ENCODE measurements at regions not wholly inside any gene's neighbourhood (a gene's known extent, or its start where the extent isn't known, plus 50 kb on each side); places are given as distances from the start of the nearest gene placed in this dataset.

DNA sequence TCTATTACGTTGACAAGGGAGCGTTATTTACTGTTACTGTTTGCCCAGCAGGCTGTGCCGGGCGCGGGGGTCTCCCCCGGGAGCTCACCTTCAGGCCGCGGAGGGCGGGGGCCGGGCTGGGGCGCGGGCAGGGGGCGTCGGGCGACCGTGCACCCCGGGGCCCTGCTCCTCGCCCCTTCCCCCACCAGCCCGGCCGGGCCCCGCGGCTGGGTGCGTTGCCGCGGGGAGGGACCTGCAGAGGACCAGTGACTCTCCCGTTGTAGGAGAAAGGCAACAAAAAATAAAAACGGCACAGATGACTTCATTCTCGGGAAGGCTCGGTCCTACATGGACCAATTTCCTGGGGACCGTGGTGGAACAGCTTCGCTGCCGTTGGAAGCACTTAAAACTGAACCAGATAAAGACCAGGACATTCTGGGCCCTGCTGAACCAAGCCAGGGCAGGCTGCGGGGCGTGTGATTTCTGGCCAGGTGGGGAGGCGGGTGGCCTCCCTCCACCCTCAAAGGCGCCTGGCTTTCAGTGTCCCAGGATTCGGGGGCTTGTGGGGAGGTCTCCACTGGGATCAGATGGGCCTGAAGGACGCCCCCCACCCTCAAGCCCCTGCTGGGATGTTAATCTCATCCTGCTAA, 57.4 kb downstream of the IGLL1 start:
- DNase-seq = no peak

DNA sequence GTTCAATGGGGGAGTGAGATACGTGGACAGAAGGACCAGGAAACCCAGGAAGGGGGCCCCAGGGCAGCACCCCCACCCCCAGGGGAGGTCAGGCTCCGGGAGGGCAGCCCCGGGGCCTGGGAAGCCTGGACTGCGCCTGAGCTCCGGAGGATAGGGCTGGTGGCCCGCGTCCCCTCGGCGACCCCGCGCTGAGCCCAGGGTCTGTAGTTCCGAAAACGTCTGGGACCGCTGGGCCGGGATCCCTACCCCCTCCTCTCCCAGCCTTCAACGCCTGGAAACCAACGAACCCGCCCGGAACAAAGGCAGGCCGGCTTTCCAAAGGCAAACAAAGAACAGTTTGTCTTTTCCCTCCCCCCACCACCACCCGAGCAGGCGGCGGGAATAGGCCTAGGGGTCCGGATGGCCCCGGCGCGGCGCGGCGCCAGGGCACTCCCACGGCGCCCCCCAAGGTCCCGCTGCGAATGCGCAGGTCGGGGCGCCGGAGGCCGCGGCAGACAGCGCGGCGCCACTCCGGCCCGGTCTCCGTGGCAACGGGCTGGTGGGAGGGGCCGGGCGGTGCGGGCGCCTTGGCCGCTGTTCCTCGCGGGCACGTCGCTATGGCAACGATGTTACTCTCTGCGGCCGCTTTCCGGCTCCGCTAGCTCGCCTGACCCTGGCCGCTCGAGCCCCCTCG, 58.5 kb downstream of the IGLL1 start:
- peak; percentile 85 for DNase-seq

DNA sequence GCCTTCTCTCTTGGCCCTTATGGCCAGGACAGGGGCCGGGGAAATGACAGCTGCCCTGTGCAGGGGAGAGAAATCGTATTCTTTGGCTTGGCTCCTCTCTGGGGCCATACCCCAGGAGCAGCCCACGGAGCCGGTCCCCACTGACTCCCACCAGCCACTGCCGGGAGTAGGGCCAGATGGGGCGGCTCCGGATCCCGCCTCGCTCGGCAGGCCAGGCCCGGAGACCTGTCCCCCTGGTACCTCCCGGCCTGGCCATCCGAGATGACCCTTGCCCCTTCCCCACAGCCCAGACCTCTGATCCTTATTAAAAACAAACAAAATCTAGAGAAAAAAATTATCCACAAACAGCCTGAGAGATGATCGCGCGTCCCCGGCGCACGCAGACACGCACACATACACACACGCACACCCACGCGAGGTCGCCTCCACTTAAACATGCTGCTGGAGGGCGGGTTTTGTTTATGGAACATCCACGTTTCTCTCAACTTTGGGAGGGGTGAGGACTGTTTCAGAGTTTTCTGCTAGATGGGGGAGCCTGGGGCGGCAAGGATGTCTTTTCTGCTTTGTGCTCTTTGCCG, 59.1 kb downstream of the IGLL1 start:
- DNase-seq = peak; percentile 41

DNA sequence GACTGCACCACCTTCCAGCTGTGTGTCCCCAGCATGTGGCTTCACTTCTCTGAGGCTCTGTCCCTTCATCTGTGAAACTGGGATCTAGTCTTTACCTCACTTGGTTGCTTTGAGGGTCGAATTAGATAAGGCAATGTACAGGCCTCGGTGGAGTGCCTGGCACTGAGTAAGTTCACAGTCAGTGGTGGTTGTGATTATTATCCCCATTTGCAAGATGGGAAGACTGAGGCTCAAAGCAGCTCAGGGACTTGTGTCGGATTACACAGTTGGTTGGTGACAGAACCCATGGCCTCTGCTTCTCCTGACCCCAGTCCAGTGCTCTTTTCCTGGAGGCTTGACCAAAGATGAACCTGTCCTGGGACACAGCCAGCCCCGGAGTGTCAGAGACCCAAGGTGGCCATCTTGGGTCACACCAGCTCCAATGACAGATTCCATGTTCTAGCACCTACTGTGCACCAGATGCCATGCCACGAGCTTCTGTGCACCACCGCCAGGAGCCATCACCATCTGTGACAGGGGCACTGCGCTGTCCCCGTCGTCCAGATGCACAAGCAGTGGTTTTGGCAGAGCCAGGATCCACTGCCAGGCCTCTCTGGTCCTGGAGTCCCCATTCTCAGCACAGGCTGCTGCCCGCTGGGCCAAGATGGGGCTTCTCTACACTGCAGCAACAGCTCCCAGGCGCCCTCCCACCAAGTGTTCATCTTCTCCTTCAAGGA, 60.5 kb downstream of the IGLL1 start:
- DNase-seq = no peak

DNA sequence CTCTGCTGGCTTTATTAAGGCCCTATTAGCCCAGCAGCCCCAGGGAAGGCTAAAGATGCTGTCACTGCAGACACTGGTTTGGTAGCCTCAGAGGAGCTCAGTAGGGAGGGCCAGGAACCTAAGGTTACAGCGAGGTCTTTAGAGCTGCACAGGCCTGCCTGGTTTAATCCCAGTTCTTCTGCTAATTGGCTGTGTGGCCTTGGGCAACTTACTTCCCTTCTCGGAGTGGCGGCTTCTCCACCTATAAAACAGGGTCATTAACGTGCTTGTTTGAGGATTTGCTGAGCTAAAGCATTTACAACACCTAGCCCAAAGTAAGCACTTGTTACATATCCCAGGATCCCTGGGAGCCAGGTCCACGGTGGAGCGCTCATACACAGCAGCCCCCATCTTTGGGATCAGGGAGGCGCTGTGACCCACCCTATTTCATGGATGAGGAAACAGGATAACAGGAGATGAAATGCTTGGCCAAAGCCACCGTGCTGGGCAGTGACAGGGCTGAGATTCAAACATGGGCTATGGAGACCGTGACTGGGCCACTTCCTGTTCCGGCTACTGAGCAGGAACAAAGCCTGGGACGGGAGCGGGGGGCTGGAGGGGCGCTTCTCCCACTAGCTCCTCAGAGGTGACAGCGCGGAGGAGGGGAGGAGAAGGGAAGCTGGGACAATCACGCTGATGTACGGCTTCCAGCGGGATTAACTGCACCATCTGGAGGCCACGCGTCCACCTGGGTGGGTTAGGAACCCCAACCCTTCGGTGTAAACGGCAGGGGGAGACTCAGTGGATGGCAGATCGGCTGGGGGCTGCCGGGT, 61.5 kb downstream of the IGLL1 start:
- peak; percentile 65 for DNase-seq

DNA sequence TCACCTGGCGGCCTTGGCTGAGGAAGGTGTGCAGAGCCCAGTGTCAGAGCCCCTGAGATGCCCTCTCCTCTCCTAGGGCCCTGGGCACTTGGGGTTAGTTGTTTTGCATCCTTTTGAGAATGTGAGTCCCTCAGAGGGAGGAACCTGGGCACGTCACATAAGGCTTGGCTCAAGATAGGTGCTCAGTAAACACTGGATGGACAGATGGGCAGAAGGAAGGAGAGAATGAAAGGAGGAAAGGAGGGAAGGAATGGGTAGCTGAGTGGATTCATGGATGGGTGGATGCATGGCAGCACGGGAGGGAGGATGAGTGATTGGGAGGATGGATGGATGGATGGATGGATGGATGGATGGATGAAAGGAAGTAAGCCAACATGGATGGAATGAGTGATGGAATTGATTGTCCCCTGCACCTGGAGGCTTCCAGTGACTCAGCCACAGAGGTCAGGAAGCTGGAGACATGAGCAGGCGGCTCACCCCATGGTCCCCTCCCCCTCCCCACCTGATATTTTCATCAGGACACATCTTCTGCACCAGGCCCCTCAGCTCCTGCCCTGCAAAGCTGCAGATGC, 62.2 kb downstream of the IGLL1 start:
- DNase-seq = no peak

DNA sequence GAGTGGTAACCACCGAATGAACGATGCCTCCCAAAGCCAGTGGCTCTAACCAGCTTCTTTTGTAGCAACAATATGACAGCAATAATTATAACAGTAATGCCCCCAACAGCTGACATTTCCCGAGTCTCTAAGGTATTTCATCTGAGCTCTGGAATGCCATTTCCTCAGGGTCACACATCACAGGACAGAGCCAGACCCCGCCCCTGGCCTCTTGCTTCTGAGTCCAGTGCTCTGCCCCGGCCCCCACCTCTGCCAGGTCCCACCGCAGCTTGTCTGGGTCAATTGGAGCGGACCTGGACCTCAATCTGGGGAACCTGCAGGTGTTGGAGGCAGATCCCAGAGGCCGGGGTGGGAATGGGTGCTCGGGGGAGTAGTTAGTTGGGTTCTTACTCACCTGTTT, 63.8 kb downstream of the IGLL1 start:
- DNase-seq = no peak

DNA sequence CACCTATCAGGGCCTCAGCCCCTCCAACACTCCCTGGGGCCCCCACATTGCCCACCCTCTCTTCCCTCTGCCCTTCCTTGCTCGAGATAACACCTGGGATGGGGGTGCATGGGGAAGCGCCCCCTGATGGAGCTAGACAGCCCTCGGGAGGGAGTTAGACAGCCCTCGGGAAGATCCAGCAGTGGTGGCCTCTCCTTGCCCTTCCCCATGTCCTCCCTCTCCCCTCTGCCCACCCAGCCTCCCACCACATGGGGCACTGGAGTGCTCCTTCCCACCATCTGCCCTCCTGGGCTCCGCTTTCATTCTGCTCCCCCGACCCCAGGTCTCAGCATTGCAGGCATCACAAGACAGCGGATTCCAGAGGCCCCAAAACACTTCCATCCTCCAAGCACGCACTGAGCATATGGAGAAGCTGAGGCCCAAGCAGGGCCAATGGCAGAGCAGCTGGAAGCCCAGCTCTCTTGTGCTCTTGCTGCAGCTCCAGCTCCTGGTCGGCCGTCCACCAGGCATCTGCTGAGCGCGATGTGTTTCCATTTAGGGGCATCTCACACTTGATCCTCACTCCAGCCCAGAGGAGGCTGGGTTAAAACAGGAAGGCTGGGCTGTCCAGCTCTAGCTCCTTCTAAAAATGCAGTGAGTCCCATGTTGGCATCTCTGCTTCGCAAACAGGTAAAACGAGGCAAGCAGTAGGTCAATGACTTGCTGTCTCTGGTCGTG, 65.6 kb downstream of the IGLL1 start:
- DNase-seq = no peak

DNA sequence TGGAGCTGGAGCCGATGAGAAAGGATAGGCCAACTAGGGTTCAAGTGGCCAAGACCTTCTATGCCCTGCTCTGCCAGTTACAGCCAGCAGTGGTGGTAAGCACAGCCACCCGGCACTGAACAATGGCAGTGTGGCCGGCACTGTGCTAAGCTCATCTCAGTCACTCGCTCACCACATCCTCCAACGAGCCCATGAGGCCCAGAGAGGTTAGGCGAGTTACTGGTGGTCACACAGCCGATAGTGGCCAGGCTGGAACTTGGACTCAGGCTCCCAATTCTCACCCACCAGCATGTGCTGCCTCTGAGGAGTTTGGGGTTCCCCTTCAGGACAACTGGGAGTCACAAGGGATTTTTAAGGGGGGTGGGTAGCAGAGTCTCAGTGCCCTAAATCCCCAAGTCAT, 66.4 kb downstream of the IGLL1 start:
- no peak for DNase-seq

DNA sequence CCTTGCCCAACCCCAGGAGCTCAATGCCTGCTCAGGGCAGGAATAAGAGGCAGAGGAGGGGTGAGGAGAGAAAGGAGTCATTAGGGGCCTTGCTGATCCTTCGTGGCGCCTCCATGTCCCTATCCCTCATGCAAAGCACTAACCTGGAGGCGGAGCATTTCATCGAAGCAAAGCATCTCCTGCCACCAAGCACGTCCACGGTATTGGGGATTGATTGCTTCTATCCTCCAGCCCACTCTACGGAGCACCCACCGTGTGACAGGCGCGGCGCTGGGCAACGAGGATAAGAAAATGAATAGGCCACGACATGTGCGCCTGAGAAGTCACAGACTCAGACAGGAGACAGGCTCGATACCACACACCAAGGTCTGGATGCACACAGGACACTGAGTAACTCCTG, 67.0 kb downstream of the IGLL1 start:
- DNase-seq = no peak

DNA sequence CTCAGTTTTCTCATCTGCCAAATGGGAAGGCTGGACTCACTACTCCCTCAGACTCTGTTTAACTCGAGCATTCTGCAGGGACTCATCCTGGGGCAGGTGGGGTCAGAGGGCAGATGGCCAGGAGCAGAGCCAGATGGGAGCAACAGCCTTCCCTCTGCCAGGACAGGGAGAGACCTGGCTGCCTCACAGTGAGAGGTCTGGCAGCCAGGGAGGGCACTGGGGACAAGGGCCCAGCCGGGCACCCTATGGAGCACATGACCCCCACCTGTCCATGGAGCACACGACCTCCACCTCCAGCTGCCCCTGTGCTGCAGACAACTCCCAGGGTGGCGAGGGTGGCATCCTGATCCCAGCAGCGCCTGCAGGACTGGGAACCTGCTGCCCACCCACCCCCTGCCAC, 67.4 kb downstream of the IGLL1 start:
- DNase-seq = no peak

DNA sequence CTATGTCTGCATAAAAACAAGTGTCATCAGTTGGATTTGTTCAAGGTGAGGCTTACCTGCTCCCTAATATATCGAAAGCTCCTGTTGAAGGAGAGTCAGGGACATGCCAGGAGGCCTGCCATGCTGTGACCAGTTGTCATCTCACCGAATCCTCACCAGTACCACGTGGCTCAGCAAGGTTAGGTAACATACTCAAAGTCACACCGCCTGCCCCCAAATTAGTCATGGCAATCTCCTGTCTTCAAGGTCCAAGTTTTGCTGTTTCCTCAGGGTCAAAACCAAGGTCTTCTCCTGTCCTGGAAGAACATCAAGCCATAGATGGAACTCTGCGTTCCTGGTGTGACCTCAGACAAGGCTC, 67.8 kb downstream of the IGLL1 start:
- no peak for DNase-seq

DNA sequence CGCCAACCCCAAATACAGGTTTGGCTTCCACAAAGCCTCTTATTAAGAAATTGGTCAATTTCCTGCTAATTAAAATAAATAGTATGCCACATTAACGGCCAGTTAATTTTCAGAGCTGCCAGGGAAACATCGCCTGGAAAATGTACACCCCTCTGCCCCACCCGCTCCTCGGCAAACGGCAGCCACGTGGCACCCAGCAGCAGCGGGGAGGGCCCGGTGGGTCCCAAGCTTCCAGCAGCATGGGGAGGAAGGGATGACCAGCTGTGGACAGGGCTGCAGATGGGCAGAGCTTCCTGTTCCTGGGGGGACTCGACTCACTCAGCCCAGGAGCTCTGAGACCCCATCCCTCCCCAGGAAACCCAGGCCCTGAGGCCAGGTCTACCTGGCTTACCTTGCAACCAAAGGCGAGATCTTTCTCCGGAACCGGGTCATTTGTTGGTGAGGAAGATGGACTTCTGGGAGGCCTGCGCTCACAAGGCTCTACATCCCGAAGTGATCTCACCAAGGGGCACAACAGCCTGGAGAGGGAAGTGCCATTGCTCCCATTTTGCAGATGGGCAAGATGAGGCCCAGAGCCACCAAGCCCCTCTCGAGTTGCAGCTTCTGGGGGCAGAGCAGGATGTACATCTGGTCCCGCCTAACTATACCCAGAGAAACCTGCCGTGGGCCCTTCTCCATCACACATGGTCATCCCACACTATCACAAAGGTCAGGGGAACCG, 68.3 kb downstream of the IGLL1 start:
- no peak for DNase-seq

DNA sequence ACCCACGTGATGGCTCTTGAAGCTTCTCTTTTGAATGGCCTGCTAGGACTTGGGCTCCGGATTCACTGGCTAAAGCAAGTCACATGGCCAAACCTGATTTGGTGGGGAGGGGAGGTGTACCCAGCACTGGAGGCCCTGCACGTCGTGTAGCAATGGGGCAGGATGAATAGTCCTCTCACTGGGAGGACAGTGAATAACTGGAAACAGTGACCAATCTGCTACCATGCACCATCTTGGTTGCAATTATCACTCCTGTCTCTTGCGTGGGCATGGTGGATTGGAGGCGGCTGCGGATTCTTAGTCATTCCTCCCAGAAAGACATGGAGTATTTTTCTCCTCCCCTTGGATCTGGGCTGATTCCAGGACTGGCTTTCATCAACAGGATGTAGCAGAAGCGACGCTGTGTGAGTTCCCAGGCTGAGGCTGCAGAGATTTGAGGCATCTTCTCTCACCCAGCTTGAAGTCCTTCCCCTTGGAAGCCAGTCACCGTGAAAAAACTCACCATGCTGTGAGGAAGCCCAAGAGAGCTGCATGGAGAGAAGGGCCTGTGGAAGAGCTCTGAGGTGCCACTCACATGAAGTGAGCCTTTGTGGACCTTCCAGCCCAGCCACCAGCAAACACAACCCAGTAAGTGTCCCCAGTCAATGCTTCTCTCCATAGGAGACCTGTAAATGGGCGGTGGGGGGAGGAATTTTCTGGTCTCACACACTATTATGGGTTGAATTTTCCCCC, 70.4 kb downstream of the IGLL1 start:
- DNase-seq = no peak

DNA sequence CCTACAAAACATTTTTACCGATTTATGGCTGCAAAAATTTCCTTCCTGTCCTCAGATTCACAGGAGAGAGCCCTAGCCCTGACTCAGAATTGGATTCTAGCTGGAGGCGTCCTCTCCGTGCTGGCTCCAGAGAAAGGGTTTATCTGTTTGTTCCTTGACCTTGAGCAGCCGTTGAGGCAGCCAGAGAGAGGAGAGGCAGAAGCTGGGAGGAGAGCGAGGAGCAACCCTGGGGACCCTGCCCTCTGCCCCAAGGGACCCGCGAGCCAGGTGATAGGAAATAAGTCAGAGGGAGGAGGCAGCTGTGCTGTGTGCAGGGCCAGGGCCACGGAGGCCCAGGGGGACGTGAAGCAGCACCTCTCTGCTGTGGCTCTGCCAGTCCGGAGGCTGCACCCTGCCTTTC, 75.6 kb downstream of the IGLL1 start:
- no peak for DNase-seq

DNA sequence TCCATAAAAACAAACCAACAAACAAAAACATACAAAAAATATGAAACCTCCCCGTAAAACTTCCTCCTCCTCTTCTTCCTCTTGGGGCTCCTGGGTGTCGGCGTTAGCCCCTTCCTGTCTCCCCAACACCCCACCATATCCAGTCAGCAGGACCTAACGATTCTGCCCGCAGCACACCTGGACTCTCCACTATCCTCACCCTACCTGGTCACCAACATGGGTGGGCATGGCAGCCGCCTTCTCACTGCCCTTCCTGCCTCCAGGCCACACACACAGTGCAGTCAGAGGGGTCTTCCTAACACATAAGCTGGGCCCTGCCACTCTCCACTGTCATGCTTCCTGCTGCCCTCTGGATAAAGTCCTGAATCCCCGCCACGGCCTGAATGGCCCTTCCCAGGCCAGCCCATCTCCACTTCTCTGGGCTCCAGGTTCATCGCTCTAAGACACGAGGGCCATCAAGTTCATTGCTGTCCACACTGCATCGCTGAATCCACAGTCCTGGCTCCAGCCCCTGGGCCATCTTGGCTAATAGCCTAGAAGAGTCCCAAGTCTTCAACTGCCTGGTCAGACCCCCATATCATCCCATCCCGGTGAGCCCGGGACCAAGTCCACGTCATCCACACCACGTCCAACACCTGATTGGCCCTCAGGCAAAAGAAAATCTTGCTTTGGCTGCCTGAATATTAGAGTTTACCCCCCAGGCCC, 76.2 kb downstream of the IGLL1 start:
- no peak for DNase-seq

DNA sequence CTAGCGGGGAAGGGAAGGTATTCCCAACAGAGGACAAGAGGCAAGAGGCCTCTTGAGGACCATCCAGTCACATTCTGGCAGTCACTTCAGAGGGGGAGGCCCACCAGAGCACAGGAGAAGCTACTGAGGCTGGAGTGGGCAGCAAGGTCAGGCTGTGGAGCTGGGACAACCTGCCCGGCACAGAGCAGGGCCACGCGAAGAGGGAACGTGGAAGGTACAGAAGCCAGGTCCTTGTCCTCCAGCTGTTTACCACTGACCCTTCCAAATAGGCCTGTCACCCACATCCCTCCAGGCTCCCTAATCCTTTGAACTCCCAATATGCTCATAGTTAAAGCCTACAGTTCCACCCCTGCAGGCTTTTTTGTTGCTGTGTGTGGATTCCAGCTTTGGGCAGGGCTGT, 76.9 kb downstream of the IGLL1 start:
- no peak for DNase-seq

DNA sequence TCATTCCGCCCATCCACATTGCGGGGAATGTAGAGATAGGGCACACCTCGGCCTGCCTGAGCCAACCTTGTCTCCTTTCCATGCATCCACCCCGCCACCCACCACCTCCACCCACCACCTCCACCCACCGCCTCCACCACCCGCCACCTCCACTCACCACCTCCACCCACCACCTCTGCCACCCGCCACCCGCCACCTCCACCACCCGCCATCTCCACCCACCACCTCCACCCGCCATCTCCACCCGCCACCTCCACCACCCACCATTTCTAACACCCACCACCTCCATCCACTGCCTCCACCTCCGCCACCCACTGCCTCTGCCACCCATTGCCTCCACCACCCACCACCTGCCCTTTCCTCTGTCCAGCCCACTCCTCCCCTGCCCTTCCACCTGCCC, 78.4 kb downstream of the IGLL1 start:
- no peak for DNase-seq

DNA sequence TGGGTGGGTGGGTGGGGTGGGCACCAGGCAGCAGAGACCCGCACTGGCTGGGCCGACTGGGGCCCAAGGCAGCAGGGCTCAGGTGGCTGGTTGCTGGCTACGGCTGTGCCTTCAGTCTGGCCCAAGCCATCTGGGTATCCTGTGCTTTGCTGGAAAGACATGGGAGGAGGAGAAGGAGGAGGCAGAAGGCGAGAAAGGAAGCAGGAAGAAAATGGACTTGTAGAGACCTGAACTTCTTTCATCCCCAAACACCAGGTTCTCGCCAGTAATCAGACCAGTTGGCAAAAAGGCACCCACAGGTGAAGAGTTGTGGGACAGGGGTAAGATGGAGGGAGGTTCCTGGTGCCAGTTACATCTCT, 78.8 kb downstream of the IGLL1 start:
- no peak for DNase-seq

All from kidney glomerular epithelial cell (primary cell).